ENCODE measurements at regions not wholly inside any gene's neighbourhood (a gene's known extent, or its start where the extent isn't known, plus 50 kb on each side); places are given as distances from the start of the nearest gene placed in this dataset.

DNA sequence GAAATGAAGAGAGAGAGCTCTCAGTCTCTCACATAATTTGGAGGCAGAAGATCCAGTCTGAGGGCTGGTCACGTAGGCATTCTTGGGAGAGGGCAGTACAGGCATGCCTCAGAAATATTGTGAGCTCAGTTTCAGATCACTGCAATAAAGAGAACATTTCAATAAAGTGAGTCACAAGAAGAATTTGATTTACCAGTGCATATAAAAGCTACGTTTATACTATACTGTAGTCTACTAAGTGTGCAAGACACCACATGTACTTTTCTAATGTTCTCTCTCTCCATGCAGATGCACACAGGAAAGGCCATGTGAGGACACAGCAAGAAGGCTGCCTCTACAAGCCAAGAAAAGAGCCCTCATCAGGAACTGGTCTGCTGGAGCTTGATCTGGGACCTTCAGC is 583.5 kb upstream of the FAT1 start:
- TF ChIP-seq FOXA1 (IDR thresholded peaks at IDR 0.05) (no peak), SP1 (IDR thresholded peaks at IDR 0.05) (no peak), TARDBP (IDR thresholded peaks at IDR 0.05) (no peak), ZNF384 (IDR thresholded peaks at IDR 0.05) (no peak), ELF4 (IDR thresholded peaks at IDR 0.05) (no peak), FOXK2 (IDR thresholded peaks at IDR 0.05) (no peak)
- TF ChIP-seq, protein P1, sequence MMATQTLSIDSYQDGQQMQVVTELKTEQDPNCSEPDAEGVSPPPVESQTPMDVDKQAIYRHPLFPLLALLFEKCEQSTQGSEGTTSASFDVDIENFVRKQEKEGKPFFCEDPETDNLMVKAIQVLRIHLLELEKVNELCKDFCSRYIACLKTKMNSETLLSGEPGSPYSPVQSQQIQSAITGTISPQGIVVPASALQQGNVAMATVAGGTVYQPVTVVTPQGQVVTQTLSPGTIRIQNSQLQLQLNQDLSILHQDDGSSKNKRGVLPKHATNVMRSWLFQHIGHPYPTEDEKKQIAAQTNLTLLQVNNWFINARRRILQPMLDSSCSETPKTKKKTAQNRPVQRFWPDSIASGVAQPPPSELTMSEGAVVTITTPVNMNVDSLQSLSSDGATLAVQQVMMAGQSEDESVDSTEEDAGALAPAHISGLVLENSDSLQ (IDR thresholded peaks at IDR 0.05): no peak
